ENCODE measurements at regions not wholly inside any gene's neighbourhood (a gene's known extent, or its start where the extent isn't known, plus 50 kb on each side); places are given as distances from the start of the nearest gene placed in this dataset.

GRCh38 chr16:73737637-73738036, 559.0 kb upstream of the PSMD7 start:
- FAIRE-seq = no peak
- TF ChIP-seq CTCF (IDR thresholded peaks at IDR 0.05; ENCODE audit: insufficient read depth, missing control alignments) = no peak
- DNase-seq (ENCODE audit: insufficient read length, low spot score) = no peak

GRCh38 chr16:73735954-73736353, 560.7 kb upstream of the PSMD7 start:
- DNase-seq (ENCODE audit: insufficient read length, low spot score) = no peak

GRCh38 chr16:73735018-73735417, 561.6 kb upstream of the PSMD7 start:
- DNase-seq (ENCODE audit: insufficient read length, low spot score) (no peak), FAIRE-seq (no peak)
- TF ChIP-seq CTCF (IDR thresholded peaks at IDR 0.05; ENCODE audit: insufficient read depth, missing control alignments) = no peak

More at GRCh38 chr16:73735954-73736353, 560.7 kb upstream of the PSMD7 start:
- TF ChIP-seq CTCF (IDR thresholded peaks at IDR 0.05; ENCODE audit: insufficient read depth, missing control alignments) = no peak
- no peak for FAIRE-seq

- no peak for TF ChIP-seq CTCF (IDR thresholded peaks at IDR 0.05; ENCODE audit: insufficient read depth, missing control alignments)
- DNase-seq (ENCODE audit: insufficient read length, low spot score) = no peak
- FAIRE-seq = no peak
These were observed 563.9 kb upstream of the PSMD7 start for GRCh38 chr16:73732681-73733080.

- DNase-seq (ENCODE audit: insufficient read length, low spot score) (no peak), FAIRE-seq (no peak)
- TF ChIP-seq CTCF (IDR thresholded peaks at IDR 0.05; ENCODE audit: insufficient read depth, missing control alignments) = no peak
These were observed 564.5 kb upstream of the PSMD7 start for GRCh38 chr16:73732143-73732542.

GRCh38 chr16:73730481-73731090, 566.0 kb upstream of the PSMD7 start:
- FAIRE-seq = no peak
- TF ChIP-seq CTCF (IDR thresholded peaks at IDR 0.05; ENCODE audit: insufficient read depth, missing control alignments) = no peak
- DNase-seq (ENCODE audit: insufficient read length, low spot score) = no peak

- no peak for TF ChIP-seq CTCF (IDR thresholded peaks at IDR 0.05; ENCODE audit: insufficient read depth, missing control alignments)
- FAIRE-seq (no peak), DNase-seq (ENCODE audit: insufficient read length, low spot score) (no peak)
These were observed 571.5 kb upstream of the PSMD7 start for GRCh38 chr16:73725156-73725555.
